H1 (cell line): ENCODE measurements at regions not wholly inside any gene's neighbourhood (a gene's known extent, or its start where the extent isn't known, plus 50 kb on each side); places are given as distances from the start of the nearest gene placed in this dataset.

ENCODE experiments used
- ATF2 ChIP-seq: IDR thresholded peaks from 2 replicates; pipeline ENCODE4 v1.6.1; 2012; ENCODE audit warnings: low read length, inconsistent platforms
- BACH1 ChIP-seq: IDR thresholded peaks from 2 replicates; pipeline ENCODE4 v1.6.1; 2012; ENCODE audit warnings: low read length, improper control_type of control experiment
- BRCA1 ChIP-seq: IDR thresholded peaks from 2 replicates; pipeline ENCODE4 v1.6.1; 2012; ENCODE audit warnings: low read depth, low read length, improper control_type of control experiment
- CHD2 ChIP-seq: IDR thresholded peaks from 2 replicates; pipeline ENCODE4 v1.6.1; 2012; ENCODE audit warnings: low read length, improper control_type of control experiment
- CTCF ChIP-seq, 3 experiments: IDR thresholded peaks; 1 replicate in 2 of 3; 2 replicates in 1 of 3; pipeline versions ENCODE4 v1.5.1 to v1.6.1; 2011; ENCODE audit warnings: low read length in 3 of 3, mild to moderate bottlenecking in 3 of 3, inconsistent platforms in 2 of 3, low read depth in 1 of 3, moderate library complexity in 1 of 3; ENCODE audit not compliant: insufficient read depth in 1 of 3; ENCODE audit errors: control extremely low read depth in 1 of 3
- EP300 ChIP-seq, 2 experiments: IDR thresholded peaks; 1 replicate in 1 of 2; 2 replicates in 1 of 2; pipeline ENCODE4 v1.6.1; 2011 to 2012; ENCODE audit warnings: low read depth in 2 of 2, low read length in 2 of 2, mild to moderate bottlenecking in 2 of 2, borderline replicate concordance in 1 of 2, inconsistent platforms in 1 of 2, moderate library complexity in 1 of 2
- JUN ChIP-seq: IDR thresholded peaks from 2 replicates; pipeline ENCODE4 v1.6.1; 2011; ENCODE audit warnings: low read depth, mild to moderate bottlenecking, improper control_type of control experiment, low read length
- JUND ChIP-seq: IDR thresholded peaks from 2 replicates; pipeline ENCODE4 v1.6.1; 2011; ENCODE audit warnings: mild to moderate bottlenecking, improper control_type of control experiment, low read length
- KDM1A ChIP-seq: fragments of 200-600, 300-600 bp; sonication (generic); IDR thresholded peaks from 2 replicates; pipeline ENCODE4 v1.7.1; 2016; ENCODE audit warnings: mild to moderate bottlenecking, low read length, borderline replicate concordance
- PHF8 ChIP-seq: fragments of 200-600 bp; sonication (generic); conservative IDR thresholded peaks from 2 replicates; pipeline ENCODE4 v1.7.1; 2012; ENCODE audit warnings: low read depth, mild to moderate bottlenecking, inconsistent platforms, low read length, moderate library complexity
- POLR2A ChIP-seq, 2 experiments: IDR thresholded peaks; 1 replicate in 1 of 2; 2 replicates in 1 of 2; pipeline ENCODE4 v1.6.1; 2011; ENCODE audit warnings: low read depth in 2 of 2, low read length in 2 of 2, mild to moderate bottlenecking in 2 of 2; ENCODE audit errors: control extremely low read depth in 1 of 2
- RAD21 ChIP-seq, 2 experiments: IDR thresholded peaks in 1 of 2; conservative IDR thresholded peaks in 1 of 2; 2 replicates each; pipeline ENCODE4 v1.6.1; 2011; ENCODE audit warnings: low read depth in 2 of 2, low read length in 2 of 2, improper control_type of control experiment in 1 of 2, inconsistent platforms in 1 of 2, mild to moderate bottlenecking in 1 of 2, moderate library complexity in 1 of 2
- USF2 ChIP-seq: IDR thresholded peaks from 2 replicates; pipeline ENCODE4 v1.6.1; 2011; ENCODE audit warnings: low read length, improper control_type of control experiment
- YY1 ChIP-seq: IDR thresholded peaks from 2 replicates; pipeline ENCODE4 v1.6.1; 2011; ENCODE audit warnings: low read depth, mild to moderate bottlenecking, low read length

- TF ChIP-seq USF2 (no peak), CTCF (IDR thresholded peaks at IDR 0.05; ENCODE audit: control extremely low read depth in 1 of 3, insufficient read depth in 1 of 3, low read depth in 1 of 3, low read length in 3 of 3) (no peak), PHF8 (no peak), POLR2A (IDR thresholded peaks at IDR 0.05; ENCODE audit: control extremely low read depth in 1 of 2, low read depth in 2 of 2, low read length in 2 of 2) (no peak), BRCA1 (no peak), CHD2 (no peak), EP300 (IDR thresholded peaks at IDR 0.05; ENCODE audit: borderline replicate concordance in 1 of 2, low read depth in 2 of 2, low read length in 2 of 2) (no peak), JUN (no peak), ATF2 (no peak), BACH1 (no peak), KDM1A (no peak), JUND (no peak), RAD21 (IDR thresholded peaks at IDR 0.05 in 1 of 2, conservative IDR thresholded peaks at IDR 0.05 in 1 of 2; ENCODE audit: low read depth in 2 of 2, low read length in 2 of 2) (no peak), YY1 (no peak)
Measured at GRCh38 chr2:144715992-144716391, 196.1 kb upstream of the ZEB2 start.
